Spleen (tissue), 11 donors: ENCODE measurements at regions not wholly inside any gene's neighbourhood (a gene's known extent, or its start where the extent isn't known, plus 50 kb on each side); places are given as distances from the start of the nearest gene placed in this dataset.

ENCODE experiments used
- DNase-seq: peaks from one replicate; pipeline ENCODE4 v3.0.0-alpha.2; 2020
- H3K27ac ChIP-seq, 8 donors: fragments of 200-600 bp; sonication (generic) in 7 of 8; 1 replicate in 4 of 8; 2 replicates in 4 of 8; pipeline versions ENCODE4 v1.5.0 to v1.8.0; 2016 to 2021; ENCODE audit warnings: inconsistent platforms in 4 of 8, mild to moderate bottlenecking in 4 of 8, moderate library complexity in 1 of 8
- H3K27me3 ChIP-seq, 7 donors: fragments of 200-600 bp; sonication (generic) in 6 of 7; replicated peaks in 1 of 7; 1 replicate in 4 of 7; 2 replicates in 3 of 7; pipeline versions ENCODE4 v1.5.0 to v1.8.0; 2016 to 2021; ENCODE audit warnings: inconsistent platforms in 3 of 7, mild to moderate bottlenecking in 1 of 7
- H3K36me3 ChIP-seq, 6 donors: fragments of 200-600 bp; sonication (generic) in 5 of 6; 1 replicate in 4 of 6; 2 replicates in 2 of 6; pipeline versions ENCODE4 v1.5.0 to v1.8.0; 2016 to 2021; ENCODE audit warnings: inconsistent platforms in 2 of 6
- H3K4me1 ChIP-seq, 6 donors: fragments of 200-600 bp; sonication (generic) in 5 of 6; 1 replicate in 3 of 6; 2 replicates in 3 of 6; pipeline versions ENCODE4 v1.5.0 to v1.8.0; 2016 to 2021; ENCODE audit warnings: inconsistent platforms in 3 of 6
- H3K4me3 ChIP-seq, 8 donors: fragments of 200-600 bp; sonication (generic) in 7 of 8; 1 replicate in 4 of 8; 2 replicates in 4 of 8; pipeline versions ENCODE4 v1.5.0 to v1.8.0; 2016 to 2021; ENCODE audit warnings: inconsistent platforms in 4 of 8, mild to moderate bottlenecking in 4 of 8, moderate library complexity in 2 of 8
- H3K9me3 ChIP-seq, 8 donors: fragments of 200-600 bp; sonication (generic) in 7 of 8; 1 replicate in 4 of 8; 2 replicates in 4 of 8; pipeline versions ENCODE4 v1.5.0 to v1.8.0; 2016 to 2021; ENCODE audit warnings: inconsistent platforms in 4 of 8
- CTCF ChIP-seq, 11 experiments: fragments of 200-600 bp in 7 of 11; fragments of 450-650 bp in 4 of 11; sonication (generic) in 4 of 11; IDR thresholded peaks in 8 of 11; conservative IDR thresholded peaks in 3 of 11; 1 replicate in 7 of 11; 2 replicates in 4 of 11; pipeline versions ENCODE4 v1.4.0 to v1.8.0; 2016 to 2021; ENCODE audit warnings: antibody characterized with exemption in 11 of 11, inconsistent platforms in 4 of 11, mild to moderate bottlenecking in 1 of 11
- POLR2A ChIP-seq, 3 donors: fragments of 450-650 bp; IDR thresholded peaks; one replicate each; pipeline ENCODE4 v1.5.1; 2017; ENCODE audit warnings: antibody characterized with exemption in 3 of 3, mild to moderate bottlenecking in 1 of 3
- POLR2AphosphoS5 ChIP-seq, 3 donors: sonication (generic); formaldehyde crosslinking; IDR thresholded peaks; one replicate each; pipeline ENCODE4 v1.5.1; 2017; ENCODE audit warnings: antibody characterized with exemption in 3 of 3
- WGBS, 5 donors: extraction: QIAGEN DNeasy Blood & Tissue Kit in 3 of 5; methylation state at CpG; one replicate each; pipeline versions ENCODE4 v1.1.5 to v1.1.7; 2013 to 2018; 5-methylcytosine and 5-hydroxymethylcytosine counted together
- intact Hi-C: fragments of 100-400 bp; cut with DNase I; formaldehyde crosslinking; loops from one replicate; pipeline ENCODE4 v1.15.0; 2023; ENCODE audit warnings: low total_unique reads
- donor health status: healthy with polysubstance abuse.
- donor health status: DM: no; HTN: no; CAD: no; lungs with moderate emphysema.
- donor health status: DM: no; HTN: no; CAD: no.
- donor health status: Bipolar disorder and iron deficiency.
- donor health status: healthy.
- donor health status: DM: no; HTN: no; CAD: no.
- donor health status: DM: yes; HTN: yes; CAD: no.

- Histone ChIP-seq H3K4me3 (no peak overlapping the region), H3K27me3 (no peaks in the 10 kb centered on the region), H3K27ac (no peak overlapping the region), H3K4me1 (no peaks in the 10 kb centered on the region), H3K36me3 (no peaks in the 10 kb centered on the region), H3K9me3 (no peaks in the 10 kb centered on the region)
- no peak for DNase-seq
- TF ChIP-seq POLR2A (IDR thresholded peaks at IDR 0.05) (no peak), POLR2AphosphoS5 (IDR thresholded peaks at IDR 0.05) (no peak), CTCF (IDR thresholded peaks at IDR 0.05 in 8 of 11, conservative IDR thresholded peaks at IDR 0.05 in 3 of 11) (no peak)
- 59 to 73% (median 64%) methylated on average over 10 of the region's 10 CpGs for WGBS, 5 donors
- intact Hi-C loops, result no loop called here
These were observed 302.5 kb upstream of the ATP11B start for GRCh38 chr3:182490596-182491491.

GRCh38 chr3:182491577-182491976 lies 301.7 kb upstream of the ATP11B start:
- no peaks in the 10 kb centered on the region for H3K27me3 ChIP-seq
- H3K36me3 ChIP-seq, result no peaks in the 10 kb centered on the region
- H3K9me3 ChIP-seq, result no peaks in the 10 kb centered on the region
- H3K4me1 ChIP-seq, result no peaks in the 10 kb centered on the region
- WGBS, 5 donors, result 66 to 81% (median 72%) methylated on average over 3 of the region's 3 CpGs
- no peak for DNase-seq
- TF ChIP-seq POLR2AphosphoS5 (IDR thresholded peaks at IDR 0.05), result no peak
- no peak for TF ChIP-seq POLR2A (IDR thresholded peaks at IDR 0.05)
- TF ChIP-seq CTCF (IDR thresholded peaks at IDR 0.05 in 8 of 11, conservative IDR thresholded peaks at IDR 0.05 in 3 of 11), result no peak
- H3K4me3 ChIP-seq, result no peak overlapping the region
- intact Hi-C loops, result no loop called here
- no peak overlapping the region for H3K27ac ChIP-seq

- Histone ChIP-seq H3K4me3 (no peak overlapping the region), H3K27me3 (no peaks in the 10 kb centered on the region), H3K27ac (no peak overlapping the region), H3K36me3 (no peaks in the 10 kb centered on the region), H3K9me3 (no peaks in the 10 kb centered on the region), H3K4me1 (no peaks in the 10 kb centered on the region)
- whole genome bisulfite sequencing, 5 donors, result 92 to 95% (median 95%) methylated on average over 3 of the region's 3 CpGs
- no peak for DNase-seq
- intact Hi-C loops, result no loop called here
- no peak for TF ChIP-seq POLR2A (IDR thresholded peaks at IDR 0.05)
- TF ChIP-seq CTCF (IDR thresholded peaks at IDR 0.05 in 8 of 11, conservative IDR thresholded peaks at IDR 0.05 in 3 of 11), result no peak
- no peak for TF ChIP-seq POLR2AphosphoS5 (IDR thresholded peaks at IDR 0.05)
These were observed 300.8 kb upstream of the ATP11B start for GRCh38 chr3:182492536-182492935.

GRCh38 chr3:182500289-182500688 lies 293.0 kb upstream of the ATP11B start:
- Histone ChIP-seq H3K4me1 (no peaks in the 10 kb centered on the region), H3K9me3 (no peaks in the 10 kb centered on the region), H3K36me3 (no peaks in the 10 kb centered on the region), H3K27ac (no peak overlapping the region), H3K4me3 (no peak overlapping the region), H3K27me3 (peaks cover 0 to 9% (median 0%) of the 10 kb centered on the region in 7 donors)
- intact Hi-C loops, result no loop called here
- TF ChIP-seq CTCF (IDR thresholded peaks at IDR 0.05 in 8 of 11, conservative IDR thresholded peaks at IDR 0.05 in 3 of 11) (no peak), POLR2AphosphoS5 (IDR thresholded peaks at IDR 0.05) (no peak), POLR2A (IDR thresholded peaks at IDR 0.05) (no peak)
- DNase-seq, result no peak
- WGBS, 5 donors, result 72 to 89% (median 78%) methylated on average over 8 to 10 of the region's 10 CpGs
